ENCODE measurements at regions not wholly inside any gene's neighbourhood (a gene's known extent, or its start where the extent isn't known, plus 50 kb on each side); places are given as distances from the start of the nearest gene placed in this dataset.

GRCh38 chr12:93154753-93155480 is 222.8 kb upstream of the NUDT4 start:
- TF ChIP-seq CTCF (IDR thresholded peaks at IDR 0.05) (no peak), POLR2A (IDR thresholded peaks at IDR 0.05) (no peak), EP300 (IDR thresholded peaks at IDR 0.05) (no peak)

Data from ovary (tissue), 3 donors.